NB4 (cell line): ENCODE measurements at regions not wholly inside any gene's neighbourhood (a gene's known extent, or its start where the extent isn't known, plus 50 kb on each side); places are given as distances from the start of the nearest gene placed in this dataset.

Source experiments
- DNase-seq: peaks from one replicate; pipeline ENCODE4 v3.0.0; 2010; ENCODE audit warnings: low read depth
- H3K4me3 ChIP-seq: one replicate; pipeline ENCODE4 v1.5.1; 2011; ENCODE audit warnings: mild to moderate bottlenecking, low read depth, low read length, moderate library complexity
- MAX ChIP-seq: IDR thresholded peaks from 2 replicates; pipeline ENCODE4 v1.6.1; 2011; ENCODE audit warnings: low read depth, low read length
- MYC ChIP-seq: IDR thresholded peaks from 2 replicates; pipeline ENCODE4 v1.6.1; 2011; ENCODE audit warnings: low read depth, low read length
- POLR2A ChIP-seq: IDR thresholded peaks from 2 replicates; pipeline ENCODE4 v1.6.1; 2011; ENCODE audit warnings: mild to moderate bottlenecking; ENCODE audit not compliant: insufficient read length; ENCODE audit errors: extremely low read depth
- TF ChIP-seq, protein P1 (sequence below): IDR thresholded peaks from one replicate; pipeline ENCODE4 v1.5.1; 2012; ENCODE audit warnings: low read depth, low read length

DNA sequence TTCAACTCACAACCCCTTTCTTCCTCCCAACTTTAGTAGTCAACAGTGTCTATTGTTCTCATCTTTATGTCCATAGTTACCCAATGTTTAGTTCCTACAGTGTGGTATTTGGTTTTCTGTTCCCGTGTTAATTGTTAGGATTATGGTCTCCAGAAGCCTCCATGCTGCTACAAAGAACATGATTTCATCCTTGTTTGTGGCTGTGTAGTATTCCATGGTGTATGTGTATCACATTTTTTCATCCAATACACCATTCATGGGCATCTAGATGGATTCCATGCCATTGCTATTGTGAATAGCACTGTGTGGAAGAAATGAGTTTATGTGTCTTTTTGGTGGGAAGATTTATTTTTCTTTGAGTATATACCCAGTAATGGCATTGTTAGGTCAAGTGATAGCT is 420.3 kb downstream of the XYLT1 start:
- DNase-seq: no peak
- no peak overlapping the region for H3K4me3 ChIP-seq
- TF ChIP-seq POLR2A (no peak), MAX (no peak), MYC (no peak)
- TF ChIP-seq, protein P1, sequence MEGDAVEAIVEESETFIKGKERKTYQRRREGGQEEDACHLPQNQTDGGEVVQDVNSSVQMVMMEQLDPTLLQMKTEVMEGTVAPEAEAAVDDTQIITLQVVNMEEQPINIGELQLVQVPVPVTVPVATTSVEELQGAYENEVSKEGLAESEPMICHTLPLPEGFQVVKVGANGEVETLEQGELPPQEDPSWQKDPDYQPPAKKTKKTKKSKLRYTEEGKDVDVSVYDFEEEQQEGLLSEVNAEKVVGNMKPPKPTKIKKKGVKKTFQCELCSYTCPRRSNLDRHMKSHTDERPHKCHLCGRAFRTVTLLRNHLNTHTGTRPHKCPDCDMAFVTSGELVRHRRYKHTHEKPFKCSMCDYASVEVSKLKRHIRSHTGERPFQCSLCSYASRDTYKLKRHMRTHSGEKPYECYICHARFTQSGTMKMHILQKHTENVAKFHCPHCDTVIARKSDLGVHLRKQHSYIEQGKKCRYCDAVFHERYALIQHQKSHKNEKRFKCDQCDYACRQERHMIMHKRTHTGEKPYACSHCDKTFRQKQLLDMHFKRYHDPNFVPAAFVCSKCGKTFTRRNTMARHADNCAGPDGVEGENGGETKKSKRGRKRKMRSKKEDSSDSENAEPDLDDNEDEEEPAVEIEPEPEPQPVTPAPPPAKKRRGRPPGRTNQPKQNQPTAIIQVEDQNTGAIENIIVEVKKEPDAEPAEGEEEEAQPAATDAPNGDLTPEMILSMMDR: no peak
